ENCODE measurements at regions not wholly inside any gene's neighbourhood (a gene's known extent, or its start where the extent isn't known, plus 50 kb on each side); places are given as distances from the start of the nearest gene placed in this dataset.

GRCh38 chr2:158006961-158007719 lies 94.5 kb upstream of the UPP2 start:
- no peak for DNase-seq (ENCODE audit: low read depth in 2 of 2)

DNA sequence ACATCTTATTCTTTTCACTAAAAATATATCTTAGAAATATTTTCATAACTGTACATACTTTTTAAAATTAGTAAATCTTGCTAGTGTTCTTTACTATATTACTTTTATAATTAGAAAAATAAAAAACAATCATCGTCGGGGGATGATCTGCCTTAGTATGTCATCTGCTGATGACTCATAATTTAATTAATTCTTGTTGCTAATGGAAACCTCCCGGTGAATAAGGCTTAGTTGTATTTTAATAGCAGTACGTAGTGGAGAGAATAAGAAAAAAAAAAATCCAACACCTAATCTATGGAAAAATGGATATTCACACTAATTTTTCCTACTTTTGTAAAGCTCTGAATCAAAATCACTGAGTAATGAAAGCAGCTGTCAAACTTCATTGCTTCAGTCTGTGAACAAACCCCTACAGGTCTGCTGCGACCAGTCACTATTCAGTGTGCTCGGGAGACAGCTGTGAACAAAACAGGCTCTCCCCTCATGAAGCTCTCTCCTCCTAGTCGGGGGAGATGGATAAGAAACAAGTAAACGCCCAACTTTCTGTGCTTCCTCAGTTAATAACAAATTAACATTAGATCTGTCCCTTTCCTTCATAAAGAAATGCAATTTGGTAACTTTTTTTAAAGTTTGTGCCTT lies 97.4 kb upstream of the UPP2 start:
- no peak for DNase-seq (ENCODE audit: low read depth in 2 of 2)

DNA sequence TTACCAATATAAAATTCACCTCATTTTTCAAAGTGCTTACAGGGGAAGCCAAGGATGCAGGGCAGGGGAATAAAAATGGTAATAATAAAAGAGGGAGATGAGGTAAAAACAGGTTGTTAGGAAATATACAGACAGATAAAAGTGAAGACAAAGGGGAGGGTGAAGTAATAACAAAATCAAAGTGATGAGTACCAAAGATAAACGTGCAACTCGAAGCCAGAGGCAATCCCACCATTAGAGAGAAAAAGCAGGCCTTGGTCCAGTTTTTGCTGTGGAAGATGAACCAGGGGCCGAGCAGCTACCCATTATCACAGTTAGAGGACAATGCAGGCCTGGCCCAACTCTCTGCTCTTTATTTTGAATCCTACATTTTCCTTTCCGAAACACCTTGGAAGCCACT lies 99.6 kb upstream of the UPP2 start:
- no peak for DNase-seq (ENCODE audit: low read depth in 2 of 2)

GRCh38 chr2:157996799-157997198 lies 104.9 kb upstream of the UPP2 start:
- DNase-seq (ENCODE audit: low read depth in 2 of 2) = no peak

DNA sequence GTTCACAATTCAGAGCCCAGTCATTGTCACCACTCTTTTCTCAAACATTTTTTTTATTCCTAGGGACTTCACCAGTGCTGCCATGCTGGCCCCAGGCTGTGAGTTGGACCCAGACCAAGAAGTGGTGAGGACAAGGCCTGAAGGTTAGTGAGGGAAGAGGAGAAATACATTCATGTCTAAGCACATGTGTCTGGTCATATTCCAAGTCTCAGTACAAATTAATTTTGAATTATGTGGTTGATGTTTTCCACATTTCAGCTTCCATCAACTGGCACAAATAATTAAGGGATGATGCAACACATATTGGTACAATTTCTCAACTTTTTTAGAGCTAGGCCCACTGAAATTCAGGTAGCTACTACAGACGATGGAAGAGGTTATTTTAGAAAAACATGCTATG lies 106.6 kb upstream of the UPP2 start:
- DNase-seq (ENCODE audit: low read depth in 2 of 2) = no peak

- no peak for DNase-seq (ENCODE audit: low read depth in 2 of 2)
Observed at GRCh38 chr2:157991932-157992331, 109.7 kb upstream of the UPP2 start.

DNA sequence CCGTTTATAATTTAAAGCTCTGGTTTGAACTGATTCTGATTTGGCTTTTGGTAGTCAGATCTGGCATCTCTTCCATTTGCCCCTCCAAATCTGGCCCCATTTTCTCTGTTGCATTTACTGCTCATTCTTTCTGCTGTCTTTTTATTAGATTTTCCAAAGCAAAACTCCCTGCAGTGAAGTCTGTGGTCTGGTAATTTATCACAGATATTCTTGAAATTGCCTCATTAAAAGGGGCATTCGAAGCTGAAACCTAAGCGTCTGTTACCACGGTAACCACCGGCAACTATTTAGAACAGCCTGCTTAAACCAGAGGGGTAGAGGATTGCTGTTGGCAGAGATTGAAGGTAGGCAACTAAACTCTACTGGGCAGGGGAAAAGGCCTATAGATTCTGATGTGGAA lies 111.5 kb upstream of the UPP2 start:
- DNase-seq (ENCODE audit: low read depth in 2 of 2) = no peak

DNA sequence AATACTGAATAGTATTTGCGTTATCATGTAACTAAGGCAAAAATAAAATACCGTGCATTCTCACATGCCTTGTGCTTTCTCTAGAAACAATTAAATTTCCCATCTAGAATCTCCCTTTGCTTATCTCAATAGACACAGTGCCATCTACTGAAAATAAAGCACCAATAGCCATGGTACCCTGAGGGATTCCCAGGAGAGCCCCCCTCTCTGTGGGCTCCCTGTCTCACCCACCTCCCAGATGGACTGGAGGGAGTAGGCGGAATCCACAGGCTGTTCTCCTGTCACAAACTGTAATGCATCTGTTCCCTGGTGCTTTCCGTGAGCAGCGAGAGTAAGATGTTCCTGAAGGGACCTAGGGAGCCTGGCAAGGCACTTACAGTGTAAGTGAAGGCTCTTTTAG lies 112.4 kb upstream of the UPP2 start:
- DNase-seq (ENCODE audit: low read depth in 2 of 2) = no peak

- DNase-seq (ENCODE audit: low read depth in 2 of 2) = no peak
Observed at GRCh38 chr2:157986761-157987160, 110.6 kb upstream of the ACVR1 start.

DNA sequence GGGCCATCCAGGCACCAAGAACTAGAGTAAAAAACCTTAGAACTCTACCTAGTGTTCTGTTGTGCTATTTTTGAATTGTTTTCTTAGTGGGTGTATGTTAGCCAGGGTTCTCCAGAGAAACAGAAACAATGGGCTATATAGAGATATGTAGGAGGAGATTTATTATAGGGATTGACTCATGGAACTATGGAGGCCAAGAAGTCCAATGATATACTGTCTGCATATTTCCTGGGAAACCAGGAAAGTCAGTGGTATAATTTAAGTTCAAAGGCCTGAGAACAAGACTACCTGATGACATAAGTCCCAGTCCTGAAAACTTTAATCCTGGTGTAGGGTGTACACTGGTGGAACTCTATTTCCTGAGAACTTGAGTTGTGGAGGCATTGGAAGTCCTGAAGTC lies 108.7 kb upstream of the ACVR1 start:
- DNase-seq (ENCODE audit: low read depth in 2 of 2) = no peak

DNA sequence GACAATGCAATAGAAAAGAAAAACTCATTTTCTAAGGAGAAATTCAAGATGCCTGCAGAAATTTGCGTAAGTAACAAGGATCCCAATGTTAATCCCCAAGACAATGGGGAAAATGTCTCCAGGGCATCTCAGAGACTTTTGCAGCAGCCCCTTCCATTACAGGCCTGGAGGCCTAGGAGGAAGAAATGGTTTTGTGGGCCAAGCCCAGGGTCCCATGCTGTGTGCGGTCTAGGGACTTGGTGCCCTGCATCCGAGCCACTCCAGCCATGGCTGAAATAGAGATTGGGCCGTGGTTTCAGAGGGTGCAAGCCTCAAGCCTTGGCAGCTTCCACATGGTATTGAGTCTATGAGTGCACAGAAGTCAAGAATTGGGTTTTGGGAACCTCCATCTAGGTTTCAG lies 103.9 kb upstream of the ACVR1 start:
- DNase-seq (ENCODE audit: low read depth in 2 of 2) = no peak

DNA sequence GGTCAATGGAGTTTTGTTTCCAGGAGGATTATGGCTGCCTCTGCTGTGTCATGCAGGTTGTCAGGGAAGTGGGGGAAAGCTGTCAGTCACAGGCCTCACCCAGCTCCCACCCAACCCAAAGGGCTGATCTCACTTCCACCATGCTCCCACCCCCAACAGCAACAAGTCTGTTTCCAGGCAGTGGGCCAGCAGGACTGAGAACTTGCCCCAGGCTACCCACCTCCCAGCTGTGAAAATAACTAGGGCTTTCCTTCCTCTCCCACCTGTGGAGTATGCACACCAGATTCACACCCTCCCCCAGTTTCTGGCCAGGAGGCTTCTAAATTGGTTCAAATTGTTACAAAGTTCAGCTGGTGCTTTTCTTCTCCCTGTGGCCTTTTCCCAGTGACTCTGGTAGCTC lies 95.6 kb upstream of the ACVR1 start:
- DNase-seq (ENCODE audit: low read depth in 2 of 2) = no peak

DNA sequence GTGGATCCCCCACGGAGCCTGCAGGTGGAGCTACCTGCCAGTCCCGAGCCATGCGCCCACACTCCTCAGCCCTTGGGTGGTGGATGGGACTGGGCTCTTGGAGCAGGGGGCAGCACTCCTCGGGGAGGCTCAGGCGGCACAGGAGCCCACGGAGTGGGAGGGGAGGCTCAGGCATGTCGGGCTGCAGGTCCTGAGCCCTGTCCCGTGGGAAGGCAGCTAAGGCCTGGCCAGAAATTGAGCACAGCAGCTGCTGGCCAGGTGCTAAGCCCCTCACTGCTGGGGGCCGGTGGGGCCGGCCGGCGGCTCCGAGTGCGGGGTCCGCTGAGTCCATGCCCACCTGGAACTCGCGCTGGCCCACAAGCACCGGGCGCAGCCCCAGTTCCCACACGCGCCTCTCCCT lies 91.7 kb upstream of the ACVR1 start:
- DNase-seq (ENCODE audit: low read depth in 2 of 2) = no peak

GRCh38 chr2:157959249-157959648 lies 83.1 kb upstream of the ACVR1 start:
- no peak for DNase-seq (ENCODE audit: low read depth in 2 of 2)

DNA sequence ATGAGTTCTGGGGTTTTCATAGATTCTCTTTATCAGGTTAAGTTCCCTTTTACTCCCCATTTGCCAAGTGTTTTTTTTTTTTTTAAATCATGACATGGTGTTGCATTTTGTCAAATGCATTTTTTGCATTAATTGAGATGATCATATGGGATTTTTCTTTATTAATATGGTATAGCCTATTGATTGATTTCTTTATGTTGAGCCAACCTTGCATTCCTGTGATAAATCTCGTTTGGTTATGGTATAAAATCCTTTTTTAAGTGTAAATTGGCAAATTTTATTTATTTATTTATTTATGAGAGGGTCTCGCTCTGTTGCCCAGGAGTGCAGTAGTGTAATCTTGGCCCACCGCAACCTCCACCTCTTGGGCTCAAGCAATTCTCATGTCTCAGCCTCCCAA lies 81.5 kb upstream of the ACVR1 start:
- no peak for DNase-seq (ENCODE audit: low read depth in 2 of 2)

DNA sequence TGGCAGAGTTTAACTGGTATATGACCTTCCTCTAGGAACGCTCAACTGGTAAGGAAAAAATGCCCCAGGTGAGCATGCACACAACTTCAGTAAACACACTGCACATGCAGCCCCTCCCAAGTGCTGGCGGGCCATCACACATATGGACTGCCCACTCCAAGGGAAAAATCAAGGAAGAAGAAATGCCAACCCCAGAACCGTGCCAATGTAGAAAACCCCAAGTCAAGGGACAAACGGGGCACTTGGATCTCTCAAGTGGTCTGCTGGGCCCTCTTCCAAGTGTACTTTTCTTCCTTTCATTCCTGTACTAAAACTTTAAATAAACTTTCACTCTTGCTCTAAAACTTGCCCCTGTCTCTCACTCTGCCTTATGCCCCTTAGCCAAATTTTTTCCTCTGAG lies 76.4 kb upstream of the ACVR1 start:
- no peak for DNase-seq (ENCODE audit: low read depth in 2 of 2)

- DNase-seq (ENCODE audit: low read depth in 2 of 2) = no peak
Observed at GRCh38 chr2:157948856-157949255, 72.7 kb upstream of the ACVR1 start.

GRCh38 chr2:157946919-157947557 lies 70.9 kb upstream of the ACVR1 start:
- no peak for DNase-seq (ENCODE audit: low read depth in 2 of 2)

DNA sequence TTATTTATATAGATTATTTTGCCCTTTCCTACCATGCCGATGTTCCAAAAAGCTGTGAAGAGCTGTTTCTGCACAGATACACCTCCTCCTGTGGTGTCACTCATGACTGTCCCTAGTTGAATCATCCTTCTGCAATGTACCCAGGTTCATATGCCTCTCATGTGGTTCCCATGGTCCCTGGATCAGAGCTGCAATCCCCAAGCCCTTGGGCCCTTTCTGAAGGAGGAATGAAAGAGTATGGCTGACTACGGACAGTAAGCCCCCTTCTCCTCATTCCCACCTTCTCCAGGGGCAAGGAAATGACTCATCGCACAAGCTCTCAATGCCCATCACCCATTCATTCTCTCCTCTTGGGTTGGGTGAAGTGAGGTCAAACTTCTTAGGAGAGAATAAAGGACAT lies 63.9 kb upstream of the ACVR1 start:
- DNase-seq (ENCODE audit: low read depth in 2 of 2) = no peak

- DNase-seq (ENCODE audit: low read depth in 2 of 2) = no peak
Observed at GRCh38 chr2:157938556-157938955, 62.4 kb upstream of the ACVR1 start.

GRCh38 chr2:157936406-157936805 lies 60.3 kb upstream of the ACVR1 start:
- DNase-seq (ENCODE audit: low read depth in 2 of 2) = no peak

DNA sequence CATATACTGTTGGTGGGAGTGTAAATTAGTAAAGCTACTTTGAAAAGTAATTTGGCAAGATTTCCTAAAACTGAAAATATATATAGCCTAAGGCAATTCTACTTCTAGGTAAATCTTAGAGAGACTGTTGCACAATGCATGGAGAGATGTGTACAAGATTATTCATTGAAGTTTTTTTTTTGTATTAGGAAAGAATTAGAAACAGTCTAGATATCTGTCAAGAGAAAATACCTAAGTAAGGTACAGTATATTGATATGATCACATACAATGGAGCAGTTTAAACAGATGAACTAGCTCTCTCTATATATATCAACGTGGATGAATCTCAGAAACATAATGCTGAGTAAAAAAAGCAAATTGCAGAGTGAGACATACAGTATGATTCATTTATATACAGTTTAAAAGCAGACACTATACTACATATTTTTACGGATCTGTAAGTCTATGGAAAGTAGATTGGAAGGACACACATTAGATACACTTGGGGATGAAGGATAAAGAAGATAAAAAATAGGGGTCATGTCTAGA lies 59.3 kb upstream of the ACVR1 start:
- no peak for DNase-seq (ENCODE audit: low read depth in 2 of 2)

Measured in stimulated activated CD8-positive, alpha-beta memory T cell treated with anti-CD3 and anti-CD28 coated beads, Interleukin-15, amount 100 ng/mL, for 4 hours (primary cell).